GM18498 (cell line): ENCODE measurements at regions not wholly inside any gene's neighbourhood (a gene's known extent, or its start where the extent isn't known, plus 50 kb on each side); places are given as distances from the start of the nearest gene placed in this dataset.

Experiments used
- ATAC-seq: cut with Tn5 transposase; IDR thresholded peaks from one replicate; pipeline ENCODE4 v1.9.1; 2021; ENCODE audit warnings: mild to moderate bottlenecking, moderate library complexity; ENCODE audit not compliant: unreplicated experiment

DNA sequence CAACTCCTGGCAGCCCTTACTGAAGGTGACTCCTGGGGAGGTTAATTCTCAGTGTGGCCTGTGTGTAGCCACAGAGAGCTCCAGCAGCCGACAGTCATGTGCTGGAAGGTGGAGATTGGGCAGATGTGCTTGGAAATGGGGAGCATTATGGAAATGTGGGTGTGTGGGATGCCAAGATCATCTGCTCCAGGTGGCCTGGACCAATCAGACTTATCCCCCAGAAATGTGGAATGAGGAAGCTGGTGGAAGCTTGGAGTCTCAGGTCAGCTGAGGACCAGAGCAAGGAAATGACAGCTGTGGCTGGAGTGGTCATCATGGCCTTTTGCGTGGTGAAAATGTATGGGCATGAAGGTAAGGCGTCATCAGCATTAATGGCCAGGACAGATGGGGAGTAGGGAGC, 234.0 kb downstream of the MIAT start:
- no peak for ATAC-seq

DNA sequence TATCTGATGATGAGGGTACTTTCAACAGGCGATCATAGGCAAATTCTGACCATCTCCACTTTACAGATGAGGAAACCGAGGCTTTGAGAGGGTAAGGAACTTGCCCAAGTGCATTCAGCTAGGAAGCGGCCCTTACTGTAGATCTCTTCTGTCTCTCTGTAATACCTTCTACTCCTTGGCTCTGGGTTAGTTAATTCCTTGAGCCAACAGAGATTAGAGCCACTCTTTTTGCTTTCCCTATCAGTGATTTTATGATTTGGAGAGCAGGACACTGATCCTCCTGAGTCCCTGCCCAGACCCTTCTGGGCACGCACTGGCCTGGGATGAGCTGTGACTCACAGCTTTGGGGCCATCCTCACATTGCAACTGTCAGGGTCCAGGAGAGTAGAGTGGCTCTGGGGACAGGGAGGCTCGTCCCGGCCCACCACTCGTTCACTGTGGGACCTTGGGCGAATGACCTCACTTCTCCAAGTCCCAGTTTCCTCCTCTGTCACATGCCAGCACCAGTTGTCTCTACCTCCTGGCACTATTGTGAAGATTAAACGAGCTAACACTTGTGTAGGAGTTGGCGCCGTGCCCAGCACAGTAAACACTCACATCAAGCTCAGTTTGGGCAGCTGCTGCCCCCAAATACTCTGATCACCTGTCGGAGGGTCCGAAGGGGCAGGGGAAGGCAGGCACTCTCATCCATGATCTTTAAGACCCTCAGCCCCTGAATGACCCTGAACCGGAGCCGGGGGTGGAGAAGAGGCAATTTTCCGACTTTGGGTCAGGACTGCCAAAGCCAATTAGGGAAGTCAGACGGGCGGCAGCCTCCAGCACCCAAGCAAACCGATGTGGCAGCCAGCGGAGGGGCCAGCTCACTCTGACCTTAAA, 235.0 kb downstream of the MIAT start:
- ATAC-seq = no peak

DNA sequence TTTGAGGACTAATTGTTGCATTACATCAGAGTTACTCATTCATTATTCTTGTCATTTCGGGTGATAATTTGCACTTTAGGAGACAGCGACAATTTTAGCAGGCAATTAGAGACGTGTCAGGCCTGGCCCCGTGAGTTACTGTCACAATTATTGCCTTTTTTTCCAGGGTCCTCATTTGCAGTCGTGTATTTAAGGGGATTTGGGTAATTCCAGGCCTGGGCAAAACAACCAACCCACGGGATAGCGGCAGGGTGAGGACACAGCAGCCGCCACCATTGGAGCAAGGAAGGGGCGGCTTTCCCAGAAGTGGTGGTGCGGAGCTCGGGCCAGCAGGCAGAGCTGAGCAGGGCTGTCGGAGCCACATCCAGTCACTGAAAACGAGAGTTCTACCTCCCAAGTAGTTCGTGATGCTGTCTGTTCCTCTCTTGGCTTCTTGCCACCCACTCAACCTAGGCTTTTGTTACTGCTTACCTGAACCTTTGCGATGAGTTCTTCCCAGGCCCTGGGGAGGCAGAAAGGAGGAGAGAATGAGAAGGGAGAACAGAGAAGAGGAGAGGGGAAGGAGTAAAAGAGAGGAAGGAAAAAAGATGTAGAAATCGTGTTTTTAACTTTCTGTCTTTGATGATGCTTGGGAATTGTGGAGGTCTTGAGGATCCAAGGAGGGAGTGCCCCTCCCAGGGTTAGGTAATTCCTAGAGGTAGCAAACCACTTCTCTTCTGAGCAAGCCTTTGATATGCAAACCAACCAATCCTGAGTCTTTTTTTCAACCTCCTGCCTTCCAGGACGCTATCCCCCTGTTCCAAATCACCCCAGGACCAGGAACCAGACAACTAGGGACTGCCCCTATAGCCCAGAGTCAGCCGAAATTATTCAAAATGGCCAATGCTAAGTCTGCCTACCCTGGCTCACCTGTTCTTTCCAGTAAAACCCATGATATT, 236.1 kb downstream of the MIAT start:
- ATAC-seq = no peak

DNA sequence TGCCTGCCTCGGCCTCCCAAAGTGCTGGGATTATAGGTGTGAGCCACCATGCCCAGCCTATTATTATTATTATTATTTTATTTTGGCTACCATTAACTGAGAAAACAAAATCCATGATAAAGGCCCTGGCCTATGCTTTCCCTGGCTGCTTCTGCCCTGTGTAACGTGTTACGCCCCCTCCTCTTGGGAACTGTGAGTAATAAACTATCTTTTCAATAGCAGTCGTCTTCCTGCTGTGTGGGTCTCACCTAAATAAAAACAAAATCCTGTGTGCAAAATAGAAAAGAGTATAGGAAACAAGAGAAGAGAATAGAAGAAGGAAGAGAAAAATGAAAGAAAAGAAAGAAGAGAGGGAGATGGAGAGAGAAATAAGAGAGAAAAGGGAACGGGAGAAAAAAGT, 237.0 kb downstream of the MIAT start:
- no peak for ATAC-seq

DNA sequence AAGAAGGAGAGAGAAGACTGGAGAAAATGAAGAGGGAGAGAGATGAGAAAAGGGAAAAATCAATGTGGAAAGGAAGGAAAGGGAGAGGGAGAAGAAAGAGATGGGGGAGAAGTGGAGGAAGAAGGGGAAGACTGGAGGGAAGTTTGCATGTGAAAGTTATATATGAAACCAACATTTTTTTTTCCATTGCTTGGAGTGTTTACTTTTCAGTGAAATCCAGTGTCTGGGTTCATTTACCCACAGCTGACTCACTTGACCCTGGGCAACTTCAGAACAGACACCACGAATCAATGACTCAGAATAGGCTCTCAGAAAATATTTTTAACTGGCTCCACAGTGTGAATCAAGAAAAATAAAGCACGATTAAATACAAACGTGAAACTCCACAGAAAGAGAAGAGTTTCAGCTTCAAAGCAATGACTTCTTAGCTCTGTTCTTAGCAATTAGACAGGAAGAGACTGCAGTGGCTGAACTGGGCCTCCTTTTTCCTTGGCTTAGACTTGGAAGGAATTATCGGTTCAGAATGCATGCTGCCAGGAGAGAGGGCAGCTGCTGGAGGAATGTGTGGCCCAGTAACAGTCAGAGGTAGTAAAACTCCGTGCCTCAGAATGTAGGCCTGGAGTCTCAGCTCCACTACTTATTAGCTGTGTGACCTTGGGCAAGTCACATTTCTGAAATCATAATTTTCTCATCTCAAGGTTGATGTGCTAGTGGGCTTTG, 237.5 kb downstream of the MIAT start:
- ATAC-seq = no peak

DNA sequence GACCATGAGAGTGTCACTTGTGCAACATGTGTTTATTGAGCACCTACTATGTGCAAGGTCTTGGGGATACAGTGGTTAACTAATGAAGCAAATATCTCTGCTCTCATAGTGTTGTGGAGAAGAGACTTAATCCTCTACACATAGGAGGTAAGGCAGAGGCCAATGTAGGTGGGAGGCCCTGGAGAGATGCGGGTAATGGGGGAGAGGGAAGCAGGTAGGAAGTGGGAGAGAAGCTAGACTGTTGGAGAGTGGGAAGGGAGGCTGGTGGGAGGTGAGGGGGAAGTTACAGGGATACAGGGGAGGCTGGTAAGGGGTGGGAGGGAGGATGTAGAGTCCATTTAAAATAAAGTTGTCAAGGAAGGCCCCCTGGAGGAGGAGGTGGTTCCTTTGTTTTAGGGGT, 240.0 kb downstream of the MIAT start:
- no peak for ATAC-seq

DNA sequence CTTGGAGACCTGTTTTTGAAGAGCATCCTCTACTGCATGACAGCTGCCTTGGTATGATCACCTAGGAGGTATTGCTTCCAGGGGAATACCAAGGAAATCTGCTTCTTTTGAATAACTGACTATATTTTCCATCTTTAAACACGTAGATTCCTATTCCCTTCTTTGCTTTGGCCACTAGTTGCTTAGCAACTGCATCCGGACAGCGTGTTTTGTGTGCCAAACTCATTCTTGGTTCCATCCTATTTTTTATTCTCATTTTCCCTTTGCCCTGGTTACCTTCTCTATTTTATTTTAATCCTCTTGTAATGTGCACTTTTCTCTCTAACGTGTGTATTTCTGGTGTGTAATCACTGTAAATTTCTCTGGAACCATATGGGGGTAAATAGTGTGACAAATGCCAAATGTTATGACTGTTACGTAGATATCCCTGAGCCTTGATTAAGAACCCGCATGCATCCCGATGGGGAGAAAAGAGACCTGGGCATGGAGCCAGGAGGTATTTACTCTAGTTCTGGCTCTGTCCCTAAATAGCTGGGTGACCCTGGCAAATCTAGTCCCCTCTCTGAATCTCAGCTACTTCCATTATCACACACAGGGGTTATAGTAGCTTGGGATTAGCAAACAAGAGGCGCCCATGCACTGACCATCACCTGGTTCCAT, 241.7 kb downstream of the MIAT start:
- ATAC-seq = no peak

DNA sequence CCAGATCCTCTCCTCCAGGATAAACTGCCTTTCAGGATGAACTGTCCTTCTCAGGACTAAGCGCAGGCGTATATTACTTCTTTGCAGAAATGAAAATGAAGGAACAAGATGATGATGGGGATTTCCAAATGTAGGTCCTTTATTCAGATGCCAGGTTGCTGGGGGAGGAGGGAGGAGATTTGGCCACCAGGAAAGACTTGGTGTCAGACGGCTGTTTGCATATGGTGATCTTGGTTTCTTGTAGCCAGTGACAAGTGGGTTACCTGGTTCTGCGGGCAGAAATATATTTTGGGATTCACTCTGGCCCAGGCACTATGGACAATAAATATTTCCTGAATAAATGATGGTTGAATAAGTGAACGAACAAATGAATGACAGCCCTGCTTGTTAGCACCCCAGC, 243.4 kb downstream of the MIAT start:
- ATAC-seq = no peak

DNA sequence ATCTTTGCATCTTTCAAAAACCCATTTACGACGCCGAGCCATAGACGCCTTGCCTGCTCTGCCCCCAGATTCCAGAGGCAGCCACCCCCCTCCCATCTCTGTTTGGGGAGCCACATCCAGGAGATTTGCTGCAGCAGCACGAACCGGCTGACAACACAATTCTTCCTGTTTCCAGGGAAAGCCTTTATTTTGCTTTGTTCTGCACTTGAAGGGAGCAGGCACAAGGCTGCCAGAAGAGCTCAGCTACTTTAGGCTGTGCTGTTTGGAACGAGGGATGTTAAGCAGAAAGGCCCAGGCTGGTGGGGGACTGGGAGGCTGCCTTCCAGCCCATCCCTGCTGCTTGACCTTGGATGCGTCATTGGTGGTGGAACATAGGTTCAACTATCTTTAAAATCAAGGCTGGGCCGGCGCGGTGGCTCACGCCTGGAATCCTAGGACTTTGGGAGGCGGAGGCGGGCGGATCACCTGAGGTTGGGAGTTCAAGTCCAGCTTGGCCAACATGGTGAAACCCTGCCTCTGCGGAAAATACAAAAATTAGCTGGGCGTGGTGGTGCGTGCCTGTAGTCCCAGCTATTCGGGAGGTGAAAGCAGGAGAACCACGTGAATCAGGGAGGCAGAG, 243.9 kb downstream of the MIAT start:
- ATAC-seq = no peak

DNA sequence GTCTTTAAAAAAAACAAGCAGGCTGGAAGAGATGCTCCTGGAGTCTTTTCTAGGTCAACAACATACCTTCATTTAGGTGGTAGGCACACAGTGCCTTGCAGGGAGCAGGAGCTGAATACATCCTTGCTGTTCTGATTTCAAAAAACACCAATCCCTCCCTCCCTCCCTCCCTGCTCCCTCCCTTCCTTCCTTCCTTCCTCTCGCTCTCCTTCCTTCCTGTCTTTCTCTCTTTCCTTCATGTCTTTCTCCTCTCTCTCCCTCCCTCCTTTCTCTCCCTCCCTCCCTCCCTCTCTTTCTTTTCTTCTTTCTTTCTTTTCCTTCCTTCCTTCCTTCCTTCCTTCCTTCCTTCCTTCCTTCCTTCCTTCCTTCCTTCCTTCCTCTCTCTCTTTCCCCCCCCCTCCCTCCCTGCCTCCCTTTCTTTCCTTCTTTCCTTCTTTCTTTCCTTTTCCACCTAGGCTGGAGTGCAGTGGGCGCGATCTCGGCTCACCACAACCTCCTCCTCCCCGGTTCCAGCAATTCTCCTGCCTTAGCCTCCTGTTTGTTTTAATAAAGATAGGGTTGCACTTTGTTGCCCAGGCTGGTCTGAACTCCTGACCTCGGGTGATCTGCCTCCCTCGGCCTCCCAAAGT, 245.1 kb downstream of the MIAT start:
- no peak for ATAC-seq

DNA sequence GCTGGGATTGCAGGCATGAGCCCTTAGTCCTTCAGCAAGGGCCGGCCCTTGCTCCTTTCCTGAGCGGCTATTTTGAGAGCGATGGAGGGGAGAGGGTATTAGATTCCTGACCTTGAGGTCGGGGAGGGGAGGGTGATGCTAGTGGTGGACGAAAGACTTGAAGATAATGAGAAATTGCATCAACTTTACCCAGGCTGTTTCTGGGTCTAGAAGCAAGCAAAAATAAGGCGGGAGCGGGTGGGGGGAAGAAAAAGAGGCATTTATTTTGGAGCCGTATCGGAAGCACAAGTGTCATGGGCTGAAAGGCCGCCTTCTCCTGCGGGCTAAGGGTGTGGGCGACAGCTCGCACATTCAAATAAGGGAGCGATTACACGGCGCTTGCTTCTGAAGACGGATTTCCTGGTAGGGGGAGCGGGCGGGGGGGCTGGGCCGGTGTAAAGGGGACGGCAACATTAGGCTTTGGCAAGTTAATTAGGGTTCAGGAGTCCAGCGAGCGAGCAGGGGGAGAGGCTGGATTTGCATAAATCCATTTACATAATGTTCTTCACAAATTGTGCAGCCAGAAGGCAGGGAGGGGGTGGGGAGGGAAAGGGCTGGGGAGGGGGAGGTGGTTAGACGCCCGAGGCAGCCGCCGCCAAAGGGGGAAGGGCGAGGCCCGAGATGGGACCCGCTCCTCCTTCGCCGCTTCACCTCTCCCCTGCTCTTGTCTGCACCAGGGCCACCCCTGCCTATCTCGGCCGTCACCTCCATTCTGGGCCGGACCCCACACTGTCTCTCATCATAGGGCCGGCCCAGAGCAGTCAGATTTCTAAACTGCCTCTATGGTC, 245.9 kb downstream of the MIAT start:
- no peak for ATAC-seq

DNA sequence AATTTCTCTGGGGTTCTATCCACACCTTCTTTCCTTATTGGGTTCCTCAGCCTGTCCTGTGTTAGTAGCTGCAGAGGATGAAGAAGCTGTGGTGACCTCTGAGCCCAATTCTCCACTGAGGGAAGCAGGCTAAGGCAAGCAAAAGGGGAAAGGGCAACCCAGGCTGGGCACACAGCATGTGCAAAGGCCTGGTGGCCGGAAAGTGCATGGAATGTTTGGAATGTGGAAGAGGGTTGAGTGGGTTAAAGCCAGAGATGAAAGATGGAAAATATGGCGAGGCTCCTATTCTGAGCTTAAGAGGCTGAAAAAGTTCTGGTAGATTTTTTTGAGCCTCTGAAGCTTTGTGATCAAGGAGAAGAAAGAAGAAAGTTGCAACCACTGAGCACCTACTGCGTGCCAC, 247.1 kb downstream of the MIAT start:
- ATAC-seq = no peak

DNA sequence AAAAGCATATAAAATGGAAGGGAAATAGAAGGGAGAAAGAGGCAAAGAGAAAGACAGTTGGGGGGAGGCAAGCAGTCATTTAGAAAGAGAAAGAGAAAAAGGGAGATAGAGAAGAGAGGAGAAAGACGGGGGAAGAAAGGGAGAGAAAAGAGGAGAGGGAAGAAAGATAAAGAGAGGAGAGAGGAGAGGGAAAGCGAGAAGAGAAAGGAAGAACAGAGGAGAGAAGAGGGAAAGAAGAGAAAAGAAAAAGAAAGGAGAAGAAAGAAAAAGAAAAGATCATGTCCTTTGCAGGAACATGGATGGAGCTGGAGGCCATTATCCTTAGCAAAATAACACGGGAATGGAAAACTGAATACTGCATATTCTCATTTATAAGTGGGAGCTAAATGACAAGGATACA, 247.7 kb downstream of the MIAT start:
- ATAC-seq = no peak

DNA sequence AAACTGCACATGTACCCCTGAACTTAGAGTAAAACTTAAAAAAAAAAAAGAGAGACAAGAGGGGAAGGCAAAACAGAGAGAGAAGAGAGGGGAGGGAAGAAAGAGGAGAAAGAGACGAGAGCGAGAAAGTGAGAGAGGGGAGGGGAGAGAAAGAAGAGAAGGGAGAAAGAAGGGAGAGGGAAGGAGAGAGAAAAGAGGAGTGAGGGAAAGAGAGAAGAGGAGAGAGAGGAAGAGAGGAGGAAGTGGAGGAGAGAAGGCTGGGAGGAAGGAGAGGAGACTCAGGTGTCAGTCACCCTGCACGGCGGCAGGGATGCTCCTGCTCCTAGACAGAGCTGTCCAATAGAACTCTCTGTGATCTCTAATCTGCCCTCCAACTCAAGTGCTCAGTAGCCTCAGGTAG, 248.3 kb downstream of the MIAT start:
- ATAC-seq = no peak

DNA sequence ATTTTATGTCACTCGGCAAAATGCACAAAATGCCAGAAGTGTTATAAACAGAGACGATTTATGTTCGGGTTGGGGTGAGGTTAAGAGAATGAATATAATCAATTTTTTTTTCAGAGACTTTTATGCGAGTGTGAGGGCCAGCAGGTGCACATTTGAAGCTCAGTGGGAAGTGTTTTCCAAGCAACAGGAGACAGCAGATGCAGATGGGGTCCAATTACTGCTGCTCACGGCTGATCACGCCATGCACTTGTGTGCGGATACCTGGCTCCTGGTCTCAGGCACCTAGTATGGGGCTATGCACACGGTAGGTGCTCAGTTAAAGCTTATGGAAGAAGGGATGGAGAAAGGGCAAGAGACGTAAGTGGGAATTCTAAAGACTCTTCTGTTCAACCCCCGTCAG, 249.1 kb downstream of the MIAT start:
- no peak for ATAC-seq

DNA sequence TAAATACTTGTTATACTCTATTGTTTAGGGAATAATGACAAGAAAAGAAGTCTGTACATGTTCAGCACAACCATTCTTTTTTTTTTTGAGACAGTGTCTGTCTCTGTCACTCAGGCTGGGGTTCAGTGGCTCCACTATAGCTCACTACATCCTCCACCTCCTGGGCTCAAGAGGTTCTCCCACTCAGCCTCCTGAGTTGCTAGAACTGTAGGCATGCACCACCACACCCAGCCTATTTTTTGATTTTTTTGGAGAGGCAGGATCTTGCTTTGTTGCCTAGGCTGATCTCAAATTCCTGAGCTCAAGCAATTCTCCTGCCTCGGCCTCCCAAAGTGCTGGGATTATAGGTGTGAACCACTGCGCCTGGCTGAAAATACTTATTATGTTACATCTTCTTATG, 250.0 kb downstream of the MIAT start:
- no peak for ATAC-seq

DNA sequence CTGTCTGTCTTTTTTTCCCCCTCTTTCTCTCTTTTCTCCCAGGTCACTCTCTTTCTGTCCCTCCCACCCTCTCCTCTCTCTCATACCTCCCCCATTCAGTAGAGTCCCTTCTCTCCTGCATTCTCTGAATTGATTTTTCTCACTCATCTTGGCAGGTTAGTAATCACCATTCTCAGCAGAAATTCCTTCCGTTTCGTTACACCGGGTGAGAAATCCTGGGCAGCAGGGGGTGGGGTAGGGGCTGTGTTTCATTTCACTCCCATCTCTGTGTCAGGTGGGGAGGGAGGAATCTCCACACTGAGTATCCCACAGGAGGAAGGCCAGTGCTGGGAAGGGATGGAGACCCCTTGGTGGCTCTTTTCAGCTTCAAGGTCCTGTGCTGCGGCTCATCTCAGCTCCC, 253.5 kb downstream of the MIAT start:
- ATAC-seq = no peak

DNA sequence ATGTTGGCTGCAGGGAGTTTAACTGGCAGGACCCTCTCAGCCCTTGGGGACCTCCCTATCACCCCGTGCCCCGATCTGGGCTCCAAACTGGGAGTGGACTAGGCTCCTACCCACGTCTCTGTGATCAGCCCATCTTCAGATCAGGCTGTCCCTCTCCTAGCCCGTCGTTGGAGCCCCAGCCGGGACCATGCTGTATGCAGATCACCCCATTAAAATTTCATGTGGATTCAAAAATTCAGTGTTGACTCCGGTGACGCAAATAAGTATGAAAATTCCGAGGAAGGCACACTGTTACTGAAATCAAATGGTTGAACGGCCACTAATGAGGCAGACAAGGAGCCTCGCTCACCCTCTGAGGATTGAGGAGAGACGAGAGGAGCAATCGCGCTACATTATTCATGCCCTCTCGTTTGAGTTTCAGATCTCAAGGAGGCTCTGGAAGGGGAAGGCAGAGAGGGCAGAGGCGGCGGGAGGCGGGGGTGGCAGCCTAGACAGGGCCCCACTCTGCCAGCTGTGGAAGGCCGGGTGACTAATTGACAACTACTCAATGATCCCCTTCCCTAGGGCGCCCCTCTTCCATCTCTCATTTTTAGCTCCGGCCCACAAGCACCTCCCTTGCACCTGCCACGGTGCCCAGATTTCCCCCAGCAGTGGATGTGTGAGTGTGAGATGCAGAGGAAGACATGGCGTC, 255.4 kb downstream of the MIAT start:
- ATAC-seq = no peak
